T-cell (primary cell): ENCODE measurements at regions not wholly inside any gene's neighbourhood (a gene's known extent, or its start where the extent isn't known, plus 50 kb on each side); places are given as distances from the start of the nearest gene placed in this dataset.

Experiments used
- ATAC-seq, 4 experiments: fragments of 200-7000 bp in 3 of 4; fragments of 150-1000 bp in 1 of 4; cut with Tn5 transposase; replicated peaks in 1 of 4; 1 replicate in 3 of 4; 2 replicates in 1 of 4; pipeline ENCODE4 v1.10.0; 2021; ENCODE audit warnings: moderate library complexity in 3 of 4, mild to moderate bottlenecking in 2 of 4, moderate number of reproducible peaks in 1 of 4
- CTCF ChIA-PET, 2 donors: fragments of 300-600 bp; sonication (Branson Sonifier 250); formaldehyde crosslinking; loops; one replicate each; lab custom pipeline; 2022; ENCODE audit warnings: antibody characterized with exemption in 2 of 2; lab: Charles Lee
- POLR2A ChIA-PET, 2 donors: fragments of 300-600 bp; sonication (Branson Sonifier 250); formaldehyde crosslinking; loops; one replicate each; lab custom pipeline; 2022; ENCODE audit warnings: antibody characterized with exemption in 2 of 2; lab: Charles Lee
- DNase-seq, 35 experiments: peaks; one replicate each; pipeline versions ENCODE4 v3.0.0 to v3.0.0-alpha.2; 2013 to 2023
- H3K27ac ChIP-seq: one replicate; pipeline ENCODE4 v1.5.1; 2013; ENCODE audit warnings: low read length
- H3K27me3 ChIP-seq, 2 experiments: replicated peaks in 1 of 2; 1 replicate in 1 of 2; 2 replicates in 1 of 2; pipeline versions ENCODE4 v1.6.1 to v1.7.0; 2013; ENCODE audit warnings: low read length in 1 of 2, mixed read lengths in 1 of 2; ENCODE audit not compliant: control insufficient read depth in 2 of 2, insufficient read depth in 2 of 2; ENCODE audit errors: extremely low read depth in 1 of 2
- H3K36me3 ChIP-seq, 2 donors: 1 replicate in 1 of 2; 2 replicates in 1 of 2; pipeline versions ENCODE4 v1.6.1 to v1.7.0; 2013; ENCODE audit warnings: low read length in 1 of 2; ENCODE audit not compliant: control insufficient read depth in 2 of 2, insufficient read depth in 1 of 2; ENCODE audit errors: extremely low read depth in 1 of 2
- H3K4me1 ChIP-seq, 2 experiments: 1 replicate in 1 of 2; 2 replicates in 1 of 2; pipeline versions ENCODE4 v1.6.1 to v1.7.0; 2013; ENCODE audit warnings: low read length in 2 of 2, mixed read lengths in 1 of 2; ENCODE audit not compliant: insufficient read depth in 2 of 2, control insufficient read depth in 1 of 2; ENCODE audit errors: extremely low read depth in 1 of 2
- H3K4me3 ChIP-seq, 2 donors: 1 replicate in 1 of 2; 2 replicates in 1 of 2; pipeline versions ENCODE4 v1.5.1 to v1.7.0; 2013; ENCODE audit warnings: mild to moderate bottlenecking in 2 of 2, low read length in 1 of 2, moderate library complexity in 1 of 2; ENCODE audit not compliant: control insufficient read depth in 1 of 2; ENCODE audit errors: extremely low read depth in 1 of 2
- H3K9me3 ChIP-seq: 2 replicates; pipeline ENCODE4 v1.7.0; 2013
- H3K27ac Mint-ChIP-seq, 2 donors: one replicate each; pipeline ENCODE4 v1.8.0; 2020 to 2021; ENCODE audit warnings: mild to moderate bottlenecking in 2 of 2, mixed read lengths in 2 of 2
- H3K27me3 Mint-ChIP-seq, 2 donors: one replicate each; pipeline ENCODE4 v1.8.0; 2021 to 2022; ENCODE audit warnings: mixed read lengths in 2 of 2
- H3K36me3 Mint-ChIP-seq: one replicate; pipeline ENCODE4 v1.8.0; 2021; ENCODE audit warnings: mixed read lengths
- H3K4me1 Mint-ChIP-seq, 3 donors: one replicate each; pipeline ENCODE4 v1.8.0; 2020 to 2022; ENCODE audit warnings: mixed read lengths in 3 of 3, mild to moderate bottlenecking in 1 of 3
- H3K4me3 Mint-ChIP-seq, 3 donors: one replicate each; pipeline ENCODE4 v1.8.0; 2020 to 2022; ENCODE audit warnings: mild to moderate bottlenecking in 3 of 3, mixed read lengths in 3 of 3, moderate library complexity in 3 of 3
- H3K9me3 Mint-ChIP-seq, 3 donors: one replicate each; pipeline ENCODE4 v1.8.0; 2020 to 2022; ENCODE audit warnings: mixed read lengths in 3 of 3
- WGBS: methylation state at CpG from one replicate; pipeline ENCODE4 v1.1.5; 2013; ENCODE audit warnings: missing lambda C conversion rate; ENCODE audit not compliant: insufficient coverage; 5-methylcytosine and 5-hydroxymethylcytosine counted together

GRCh38 chr17:79560527-79560926 lies 50.3 kb downstream of the RBFOX3 start:
- no peak overlapping the region for H3K4me3 Mint-ChIP-seq
- H3K4me1 Mint-ChIP-seq: peaks cover 0 to 5% (median 5%) of the 10 kb centered on the region in 3 donors
- H3K9me3 Mint-ChIP-seq: peaks cover 0 to 3% (median 0%) of the 10 kb centered on the region in 3 donors
- peaks cover 2 to 53% of the 10 kb centered on the region in 2 experiments for H3K27me3 ChIP-seq
- ATAC-seq (no peak), DNase-seq (peak in 2 of 35 experiments; percentile 12)
- no peak overlapping the region for H3K27ac ChIP-seq
- H3K27ac Mint-ChIP-seq: no peak overlapping the region
- no peaks in the 10 kb centered on the region for H3K36me3 ChIP-seq
- H3K4me3 ChIP-seq: no peak overlapping the region
- POLR2A ChIA-PET: no interaction called here
- H3K36me3 Mint-ChIP-seq: no peaks in the 10 kb centered on the region
- H3K9me3 ChIP-seq: no peaks in the 10 kb centered on the region
- WGBS: 68% methylated on average over 10 of the region's 13 CpGs
- peaks cover 0 to 20% of the 10 kb centered on the region in 2 experiments for H3K4me1 ChIP-seq
- H3K27me3 Mint-ChIP-seq: peaks cover 33 to 58% of the 10 kb centered on the region in 2 donors
- CTCF ChIA-PET: no interaction called here

GRCh38 chr17:79559111-79559887 lies 51.6 kb downstream of the RBFOX3 start:
- Histone ChIP-seq H3K27me3 (peaks cover 2 to 54% of the 10 kb centered on the region in 2 experiments), H3K4me3 (no peak overlapping the region), H3K36me3 (no peaks in the 10 kb centered on the region), H3K4me1 (peaks cover 0 to 20% of the 10 kb centered on the region in 2 experiments), H3K9me3 (no peaks in the 10 kb centered on the region), H3K27ac (no peak overlapping the region)
- ChIA-PET POLR2A (no interaction called here), CTCF (no interaction called here)
- H3K36me3 Mint-ChIP-seq: no peaks in the 10 kb centered on the region
- DNase-seq: no peak
- WGBS: 93% methylated on average over 1 of the region's 2 CpGs
- no peak for ATAC-seq
- no peak overlapping the region for H3K27ac Mint-ChIP-seq
- peaks cover 31 to 65% of the 10 kb centered on the region in 2 donors for H3K27me3 Mint-ChIP-seq
- H3K4me3 Mint-ChIP-seq: no peak overlapping the region
- H3K9me3 Mint-ChIP-seq: peaks cover 0 to 4% (median 0%) of the 10 kb centered on the region in 3 donors
- peaks cover 0 to 5% (median 5%) of the 10 kb centered on the region in 3 donors for H3K4me1 Mint-ChIP-seq

GRCh38 chr17:79558091-79558900 lies 52.6 kb downstream of the RBFOX3 start:
- Histone ChIP-seq H3K4me1 (peaks cover 0 to 20% of the 10 kb centered on the region in 2 experiments), H3K4me3 (no peak overlapping the region), H3K27me3 (peaks cover 2 to 51% of the 10 kb centered on the region in 2 experiments), H3K27ac (no peak overlapping the region), H3K9me3 (no peaks in the 10 kb centered on the region), H3K36me3 (no peaks in the 10 kb centered on the region)
- CTCF ChIA-PET: no interaction called here
- POLR2A ChIA-PET: no interaction called here
- Mint-ChIP-seq H3K4me3 (no peak overlapping the region), H3K4me1 (peaks cover 0 to 5% (median 5%) of the 10 kb centered on the region in 3 donors), H3K36me3 (no peaks in the 10 kb centered on the region), H3K27ac (no peak overlapping the region), H3K27me3 (peaks cover 22 to 59% of the 10 kb centered on the region in 2 donors), H3K9me3 (peaks cover 0 to 4% (median 3%) of the 10 kb centered on the region in 3 donors)
- DNase-seq: no peak
- 75% methylated on average over 15 of the region's 24 CpGs for WGBS
- no peak for ATAC-seq

GRCh38 chr17:79557276-79558090 lies 53.4 kb downstream of the RBFOX3 start:
- Mint-ChIP-seq H3K4me3 (no peak overlapping the region), H3K27ac (no peak overlapping the region), H3K36me3 (no peaks in the 10 kb centered on the region), H3K9me3 (peaks cover 0 to 4% (median 3%) of the 10 kb centered on the region in 3 donors), H3K27me3 (peaks cover 22 to 52% of the 10 kb centered on the region in 2 donors), H3K4me1 (peaks cover 0 to 5% (median 5%) of the 10 kb centered on the region in 3 donors)
- H3K27ac ChIP-seq: no peak overlapping the region
- 80% methylated on average over 13 of the region's 22 CpGs for WGBS
- peaks cover 2 to 43% of the 10 kb centered on the region in 2 experiments for H3K27me3 ChIP-seq
- CTCF ChIA-PET: no interaction called here
- H3K4me1 ChIP-seq: peaks cover 0 to 20% of the 10 kb centered on the region in 2 experiments
- H3K9me3 ChIP-seq: no peaks in the 10 kb centered on the region
- DNase-seq (no peak), ATAC-seq (no peak)
- no peaks in the 10 kb centered on the region for H3K36me3 ChIP-seq
- no peak overlapping the region for H3K4me3 ChIP-seq
- POLR2A ChIA-PET: no interaction called here

- 21% methylated on average over 7 of the region's 9 CpGs for WGBS
- DNase-seq (peak in 6 of 35 experiments; percentile 5 to 39 (median 8)), ATAC-seq (no peak)
- peaks cover 0 to 20% of the 10 kb centered on the region in 2 experiments for H3K4me1 ChIP-seq
- H3K9me3 ChIP-seq: no peaks in the 10 kb centered on the region
- H3K27me3 Mint-ChIP-seq: peaks cover 16 to 44% of the 10 kb centered on the region in 2 donors
- H3K9me3 Mint-ChIP-seq: peaks cover 0 to 4% (median 3%) of the 10 kb centered on the region in 3 donors
- ChIA-PET POLR2A (no interaction called here), CTCF (no interaction called here)
- no peaks in the 10 kb centered on the region for H3K36me3 Mint-ChIP-seq
- H3K27me3 ChIP-seq: peaks cover 2 to 33% of the 10 kb centered on the region in 2 experiments
- no peak overlapping the region for H3K27ac Mint-ChIP-seq
- H3K4me3 Mint-ChIP-seq: no peak overlapping the region
- H3K36me3 ChIP-seq: no peaks in the 10 kb centered on the region
- no peak overlapping the region for H3K4me3 ChIP-seq
- peaks cover 0 to 5% (median 5%) of the 10 kb centered on the region in 3 donors for H3K4me1 Mint-ChIP-seq
- H3K27ac ChIP-seq: no peak overlapping the region
Observed at GRCh38 chr17:79556271-79556670, 54.6 kb downstream of the RBFOX3 start.

GRCh38 chr17:79555543-79555942 lies 55.3 kb downstream of the RBFOX3 start:
- H3K36me3 Mint-ChIP-seq: no peaks in the 10 kb centered on the region
- ChIA-PET POLR2A (no interaction called here), CTCF (no interaction called here)
- Histone ChIP-seq H3K36me3 (no peaks in the 10 kb centered on the region), H3K9me3 (no peaks in the 10 kb centered on the region), H3K4me3 (no peak overlapping the region), H3K4me1 (peaks cover 0 to 20% of the 10 kb centered on the region in 2 experiments), H3K27ac (no peak overlapping the region), H3K27me3 (peaks cover 2 to 27% of the 10 kb centered on the region in 2 experiments)
- H3K4me1 Mint-ChIP-seq: peaks cover 0 to 5% (median 5%) of the 10 kb centered on the region in 3 donors
- DNase-seq (peak in 1 of 35 experiments; percentile 2), ATAC-seq (no peak)
- WGBS: 73% methylated on average over 2 of the region's 5 CpGs
- peaks cover 0 to 4% (median 3%) of the 10 kb centered on the region in 3 donors for H3K9me3 Mint-ChIP-seq
- H3K4me3 Mint-ChIP-seq: no peak overlapping the region
- peaks cover 18 to 38% of the 10 kb centered on the region in 2 donors for H3K27me3 Mint-ChIP-seq
- no peak overlapping the region for H3K27ac Mint-ChIP-seq
